Activated T-cell treated with anti-CD3 and anti-CD28 coated beads, Interleukin-2, amount 50 U/mL, for 48 hours (primary cell): ENCODE measurements at regions not wholly inside any gene's neighbourhood (a gene's known extent, or its start where the extent isn't known, plus 50 kb on each side); places are given as distances from the start of the nearest gene placed in this dataset.
"Not testable (repeated sequence)": the region's sequence is repeated elsewhere in the genome, so short reads cannot be mapped to it uniquely, and the experiment has no call there.

Source experiments
- DNase-seq, 2 experiments: peaks; one replicate each; pipeline ENCODE4 v3.0.0-alpha.2; 2020

GRCh38 chr5:125451622-125452021, 705.2 kb upstream of the ZNF608 start:
- no peak for DNase-seq

- DNase-seq = no peak
Observed at GRCh38 chr5:125452991-125453390, 706.6 kb upstream of the ZNF608 start.

DNA sequence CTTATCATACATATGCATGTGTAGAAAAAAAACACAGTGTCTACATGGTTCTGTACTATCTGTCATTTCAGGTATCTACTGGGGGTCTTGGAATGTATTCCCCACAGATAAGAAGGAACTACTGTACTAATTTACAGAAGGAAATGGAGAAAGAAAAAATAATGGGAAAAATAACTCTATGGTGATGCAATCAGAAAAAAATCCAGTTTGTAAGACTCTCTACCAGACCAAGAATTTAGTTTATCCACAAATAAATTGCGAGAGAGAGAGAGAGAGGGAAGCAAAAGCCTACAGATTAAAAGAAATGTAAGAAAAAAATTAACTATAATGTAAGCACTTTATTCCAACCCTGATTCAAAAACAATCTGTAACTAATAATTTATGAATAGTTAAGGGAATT, 708.6 kb upstream of the ZNF608 start:
- no peak for DNase-seq

GRCh38 chr5:125456005-125456404, 709.6 kb upstream of the ZNF608 start:
- not testable (repeated sequence) for DNase-seq

GRCh38 chr5:125457617-125458016, 711.2 kb upstream of the ZNF608 start:
- no peak for DNase-seq

- not testable (repeated sequence) for DNase-seq
Observed at GRCh38 chr5:125458949-125459348, 712.5 kb upstream of the ZNF608 start.

GRCh38 chr5:125461641-125462072, 715.2 kb upstream of the ZNF608 start:
- DNase-seq = no peak

DNA sequence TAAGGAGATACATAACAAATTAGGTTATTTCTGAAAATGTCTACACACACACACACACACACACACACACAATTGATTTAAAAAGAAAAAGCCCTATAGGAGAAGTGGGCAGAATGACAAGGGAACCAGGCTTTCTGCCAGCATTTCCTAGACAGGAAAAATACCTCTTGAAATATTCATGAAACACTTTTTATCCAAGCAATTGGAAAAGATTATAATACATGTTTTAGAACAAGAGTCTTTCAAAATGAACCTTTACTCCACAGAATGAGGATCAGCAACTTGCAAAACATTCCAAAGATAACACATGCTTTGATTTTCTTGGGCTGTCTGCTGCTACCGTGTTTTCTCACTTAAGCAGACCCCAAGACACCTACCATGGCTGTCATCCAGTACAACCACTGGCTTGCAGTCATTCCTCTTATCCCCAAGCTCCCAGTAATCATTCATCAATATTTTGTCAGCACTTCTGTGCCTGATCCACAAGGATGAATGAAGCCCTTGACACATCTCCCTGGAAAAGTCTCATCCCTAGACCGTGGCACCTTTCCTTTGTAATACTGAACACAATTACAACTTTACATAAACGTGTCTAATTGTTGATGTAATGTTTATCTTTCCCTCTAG, 717.1 kb upstream of the ZNF608 start:
- no peak for DNase-seq

DNA sequence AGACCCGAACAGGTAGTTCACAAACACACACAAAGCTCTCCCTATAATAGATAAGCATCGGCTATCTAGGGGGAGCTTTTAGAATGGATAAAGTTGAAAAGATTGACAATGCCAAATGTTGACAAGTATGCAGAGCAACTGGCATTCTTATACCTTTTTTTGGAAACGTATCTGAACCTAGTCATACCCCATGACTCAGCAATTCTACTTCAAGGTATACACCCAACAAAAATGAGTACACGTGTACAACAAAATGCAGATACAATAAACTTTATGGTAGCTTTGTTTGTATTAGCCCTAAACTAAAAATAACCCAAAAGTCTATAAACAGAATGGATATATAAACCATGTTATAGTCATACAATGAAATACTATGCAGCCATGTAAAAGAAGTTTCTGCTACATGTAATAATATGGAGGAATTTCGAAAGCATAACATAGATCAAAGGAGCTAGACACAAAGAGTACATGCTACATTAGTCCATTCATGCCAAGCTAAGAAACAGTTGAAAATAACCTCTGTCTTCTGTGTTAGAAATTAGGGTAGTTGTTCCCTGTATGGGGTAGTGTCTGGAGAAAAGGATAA, 718.5 kb upstream of the ZNF608 start:
- no peak for DNase-seq

DNA sequence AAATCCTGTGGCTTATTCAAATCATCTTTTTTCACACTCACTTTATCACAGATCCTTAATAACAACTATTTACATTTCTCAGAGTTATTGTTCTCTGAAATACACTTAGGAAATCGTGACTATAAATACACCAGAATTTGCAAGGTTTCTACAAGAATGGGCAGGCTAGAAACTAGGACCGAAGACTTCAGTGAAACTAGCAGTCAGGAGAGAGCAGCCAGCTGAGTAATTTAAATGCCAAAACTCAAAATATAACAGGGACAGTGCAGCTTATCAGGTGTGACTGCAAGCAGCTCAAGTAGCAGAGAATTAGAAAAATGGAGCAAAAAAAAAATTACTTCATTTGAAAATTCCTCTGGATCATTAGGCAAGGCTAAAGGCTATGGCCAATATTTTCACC, 719.3 kb upstream of the ZNF608 start:
- DNase-seq = no peak

DNA sequence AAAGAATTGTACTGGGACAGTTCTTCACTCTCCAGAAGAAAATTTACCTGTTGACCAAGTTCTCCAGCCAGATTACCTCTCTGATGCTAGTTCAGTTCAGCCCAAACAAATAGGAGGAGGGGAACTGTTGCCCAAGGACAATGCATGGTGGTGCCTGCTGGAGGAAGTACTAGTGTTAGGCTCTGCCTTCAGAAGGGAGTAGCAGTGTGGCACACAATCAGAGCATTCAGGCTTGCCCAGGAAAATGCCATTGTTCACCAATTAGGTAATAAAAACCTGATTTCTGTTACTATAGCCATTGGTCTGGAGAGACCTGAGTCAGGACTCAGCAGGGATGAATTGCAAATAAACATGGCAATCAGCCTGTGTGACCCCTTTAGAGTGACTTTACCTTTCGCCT, 720.8 kb upstream of the ZNF608 start:
- DNase-seq = no peak

- no peak for DNase-seq
Observed at GRCh38 chr5:125470280-125470902, 724.0 kb upstream of the ZNF608 start.

GRCh38 chr5:125476901-125477585, 730.6 kb upstream of the ZNF608 start:
- DNase-seq = no peak

DNA sequence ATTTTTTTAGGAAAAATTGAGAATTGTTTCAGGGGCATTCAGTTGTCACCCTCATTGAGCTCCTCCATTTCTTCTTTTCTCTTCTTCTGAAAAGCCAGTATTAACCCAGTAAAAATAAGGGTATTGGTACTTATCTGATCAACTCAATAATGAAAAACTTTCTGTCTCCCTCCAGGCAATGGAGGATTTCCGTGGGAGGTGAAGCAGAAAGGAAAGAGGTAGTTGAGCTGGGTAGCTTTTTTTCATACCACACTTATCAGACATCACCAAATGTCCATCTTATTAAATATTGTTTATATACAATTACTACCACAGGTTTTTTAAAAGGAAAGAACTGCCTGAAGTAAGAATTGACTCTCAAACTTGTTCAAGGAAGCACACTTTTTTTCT, 731.1 kb upstream of the ZNF608 start:
- no peak for DNase-seq

GRCh38 chr5:125478599-125478998, 732.2 kb upstream of the ZNF608 start:
- DNase-seq = no peak

GRCh38 chr5:125480911-125481310, 734.5 kb upstream of the ZNF608 start:
- no peak for DNase-seq

- no peak for DNase-seq
Observed at GRCh38 chr5:125481506-125482465, 735.3 kb upstream of the ZNF608 start.

DNA sequence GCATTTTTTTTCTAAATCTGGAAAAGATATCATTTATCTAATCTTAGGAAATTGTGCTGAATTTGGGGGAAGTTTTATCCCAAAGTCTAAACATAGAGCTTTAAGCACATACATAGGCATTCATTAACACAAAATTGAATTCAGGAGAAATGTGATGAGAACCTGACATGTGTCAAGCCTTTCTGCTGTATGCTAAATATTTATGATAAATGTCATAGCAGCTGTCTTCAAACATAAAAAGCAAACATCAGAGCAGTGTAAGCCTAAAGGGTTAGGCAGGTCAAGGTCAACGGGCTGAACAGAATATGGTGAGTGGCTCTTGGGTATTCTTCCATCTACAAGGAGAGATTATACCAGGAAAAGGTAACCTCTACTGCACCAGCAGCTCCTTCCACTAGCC, 737.2 kb upstream of the ZNF608 start:
- no peak for DNase-seq

DNA sequence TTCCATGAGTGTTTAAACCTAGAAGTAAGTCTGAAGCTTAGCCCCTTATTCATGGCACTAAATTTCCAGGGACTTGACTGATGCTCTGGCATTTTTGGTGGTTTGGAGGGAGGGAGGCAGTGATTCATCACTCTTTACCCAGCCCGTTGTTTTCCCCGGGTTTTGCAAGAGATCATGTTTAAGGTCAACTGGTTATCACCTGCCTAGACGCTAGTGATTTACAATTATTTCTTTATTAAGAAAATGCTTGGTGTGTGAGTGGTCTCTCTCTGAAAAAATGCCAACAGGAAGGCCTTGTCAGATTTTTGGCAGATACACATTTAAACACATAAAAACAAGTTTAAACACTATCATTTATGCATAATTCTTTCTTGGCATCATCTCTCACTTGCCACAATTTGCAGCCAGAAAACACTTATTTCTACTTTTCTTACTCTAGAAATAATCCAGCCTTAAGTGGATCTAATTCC, 737.9 kb upstream of the ZNF608 start:
- no peak for DNase-seq

GRCh38 chr5:125484742-125485641, 738.6 kb upstream of the ZNF608 start:
- no peak for DNase-seq

GRCh38 chr5:125485771-125486170, 739.3 kb upstream of the ZNF608 start:
- DNase-seq = no peak

- no peak for DNase-seq
Observed at GRCh38 chr5:125486634-125487033, 740.2 kb upstream of the ZNF608 start.
